Lung (tissue), 11 donors: ENCODE measurements at regions not wholly inside any gene's neighbourhood (a gene's known extent, or its start where the extent isn't known, plus 50 kb on each side); places are given as distances from the start of the nearest gene placed in this dataset.

Source experiments
- ATAC-seq: fragments of 200-7000 bp; cut with Tn5 transposase; one replicate; pipeline ENCODE4 v1.9.1; 2020; ENCODE audit warnings: moderate number of reproducible peaks; ENCODE audit not compliant: insufficient read depth, low FRiP score
- DNase-seq, 3 donors: peaks; one replicate each; pipeline ENCODE4 v3.0.0-alpha.2; 2013 to 2017
- H3K27ac ChIP-seq, 2 donors: one replicate each; pipeline ENCODE4 v1.5.1; 2013; ENCODE audit warnings: mild to moderate bottlenecking in 2 of 2, moderate library complexity in 2 of 2, control low read depth in 1 of 2, inconsistent platforms in 1 of 2, low read depth in 1 of 2, low read length in 1 of 2
- H3K27me3 ChIP-seq, 3 donors: one replicate each; pipeline ENCODE4 v1.5.1; 2013; ENCODE audit warnings: low read length in 2 of 3; ENCODE audit not compliant: control insufficient read depth in 3 of 3, insufficient read depth in 3 of 3
- H3K36me3 ChIP-seq, 4 donors: one replicate each; pipeline ENCODE4 v1.5.1; 2013; ENCODE audit warnings: low read length in 4 of 4, mild to moderate bottlenecking in 1 of 4, moderate library complexity in 1 of 4; ENCODE audit not compliant: control insufficient read depth in 4 of 4, insufficient read depth in 4 of 4
- H3K4me1 ChIP-seq, 5 donors: one replicate each; pipeline ENCODE4 v1.5.1; 2013; ENCODE audit warnings: low read length in 5 of 5, mild to moderate bottlenecking in 2 of 5, moderate library complexity in 1 of 5; ENCODE audit not compliant: control insufficient read depth in 5 of 5, insufficient read depth in 5 of 5
- H3K4me3 ChIP-seq: one replicate; pipeline ENCODE4 v1.5.1; 2013; ENCODE audit warnings: mild to moderate bottlenecking, control low read depth, moderate library complexity
- H3K9ac ChIP-seq, 2 donors: one replicate each; pipeline ENCODE4 v1.5.1; 2013; ENCODE audit warnings: low read length in 2 of 2, control low read depth in 1 of 2; ENCODE audit not compliant: insufficient read depth in 1 of 2
- H3K9me3 ChIP-seq, 4 donors: one replicate each; pipeline ENCODE4 v1.5.1; 2013; ENCODE audit warnings: low read length in 3 of 4, mild to moderate bottlenecking in 1 of 4, moderate library complexity in 1 of 4; ENCODE audit not compliant: control insufficient read depth in 4 of 4, insufficient read depth in 3 of 4
- CTCF ChIP-seq: IDR thresholded peaks from 2 replicates; pipeline ENCODE4 v1.5.1; 2012; ENCODE audit warnings: mild to moderate bottlenecking; ENCODE audit errors: control extremely low read depth, extremely low read depth
- WGBS, 2 donors: extraction: QIAGEN DNeasy Blood & Tissue Kit; methylation state at CpG; one replicate each; pipeline ENCODE4 v1.1.7; 2013; 5-methylcytosine and 5-hydroxymethylcytosine counted together
- donor health status: control.
- donor health status: control.
- donor health status: Bipolar disorder and iron deficiency.
- donor health status: healthy.
- donor health status: DM: yes; HTN: yes; CAD: no.

GRCh38 chr16:50956637-50957036 is 194.4 kb downstream of the SALL1 start:
- WGBS, 2 donors: 32 to 49% methylated on average over 1 of the region's 1 CpG
- ATAC-seq: no peak
- no peaks in the 10 kb centered on the region for H3K4me1 ChIP-seq

DNA sequence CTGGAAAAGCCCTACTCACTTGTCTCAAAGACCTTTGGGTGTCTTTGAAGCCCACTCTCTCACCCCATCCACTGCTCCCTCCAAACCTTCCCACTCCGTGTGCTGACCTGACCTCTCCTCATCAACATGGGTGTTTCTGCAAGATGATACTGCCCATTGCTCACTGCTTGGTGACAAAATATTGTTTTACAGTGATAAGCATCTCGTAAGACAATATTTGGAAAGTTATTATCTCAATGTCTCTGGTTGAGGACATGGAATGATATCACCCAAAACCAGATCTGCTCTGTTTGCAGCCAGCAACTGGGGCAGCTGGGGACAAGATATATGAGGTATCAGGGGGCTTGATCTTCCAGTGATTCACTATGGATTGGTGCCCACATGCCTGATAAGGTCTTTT is 195.8 kb downstream of the SALL1 start:
- Histone ChIP-seq H3K27ac (no peak overlapping the region), H3K4me3 (no peak overlapping the region), H3K36me3 (no peaks in the 10 kb centered on the region), H3K27me3 (peaks cover 0 to 4% (median 0%) of the 10 kb centered on the region in 3 donors), H3K9me3 (no peaks in the 10 kb centered on the region), H3K9ac (no peak overlapping the region), H3K4me1 (no peaks in the 10 kb centered on the region)
- DNase-seq (no peak), ATAC-seq (no peak)
- 66 to 73% methylated on average over 2 of the region's 2 CpGs for WGBS, 2 donors
- TF ChIP-seq CTCF: no peak

More at GRCh38 chr16:50956637-50957036, 194.4 kb downstream of the SALL1 start:
- no peak overlapping the region for H3K4me3 ChIP-seq
- H3K36me3 ChIP-seq: no peaks in the 10 kb centered on the region
- DNase-seq: no peak
- TF ChIP-seq CTCF: no peak
- no peak overlapping the region for H3K9ac ChIP-seq
- peaks cover 0 to 4% (median 0%) of the 10 kb centered on the region in 3 donors for H3K27me3 ChIP-seq
- H3K27ac ChIP-seq: no peak overlapping the region
- no peaks in the 10 kb centered on the region for H3K9me3 ChIP-seq

DNA sequence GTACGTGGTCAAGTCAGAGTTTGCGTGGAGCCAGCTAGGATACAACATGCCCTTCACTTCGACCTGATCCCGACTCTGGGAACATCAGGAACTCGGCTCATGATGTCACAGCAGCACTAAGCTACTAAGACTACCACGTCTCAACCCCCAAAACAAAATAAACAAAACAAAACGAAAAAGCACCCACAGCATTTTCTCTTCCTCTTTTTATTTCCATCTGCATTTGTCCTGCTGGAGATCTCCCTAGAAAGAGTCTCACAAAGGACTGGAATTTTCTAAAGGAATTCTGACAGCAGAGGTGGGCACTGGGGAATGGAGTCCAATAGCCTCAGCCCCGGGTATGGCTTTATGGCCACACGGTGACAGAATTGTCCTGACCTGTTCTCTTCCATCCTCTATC is 196.6 kb downstream of the SALL1 start:
- ATAC-seq (no peak), DNase-seq (no peak)
- H3K27me3 ChIP-seq: peaks cover 0 to 4% (median 0%) of the 10 kb centered on the region in 3 donors
- H3K4me3 ChIP-seq: no peak overlapping the region
- H3K9me3 ChIP-seq: no peaks in the 10 kb centered on the region
- H3K27ac ChIP-seq: no peak overlapping the region
- WGBS, 2 donors: 61 to 64% methylated on average over 9 of the region's 9 CpGs
- no peak overlapping the region for H3K9ac ChIP-seq
- H3K36me3 ChIP-seq: no peaks in the 10 kb centered on the region
- no peaks in the 10 kb centered on the region for H3K4me1 ChIP-seq
- no peak for TF ChIP-seq CTCF

DNA sequence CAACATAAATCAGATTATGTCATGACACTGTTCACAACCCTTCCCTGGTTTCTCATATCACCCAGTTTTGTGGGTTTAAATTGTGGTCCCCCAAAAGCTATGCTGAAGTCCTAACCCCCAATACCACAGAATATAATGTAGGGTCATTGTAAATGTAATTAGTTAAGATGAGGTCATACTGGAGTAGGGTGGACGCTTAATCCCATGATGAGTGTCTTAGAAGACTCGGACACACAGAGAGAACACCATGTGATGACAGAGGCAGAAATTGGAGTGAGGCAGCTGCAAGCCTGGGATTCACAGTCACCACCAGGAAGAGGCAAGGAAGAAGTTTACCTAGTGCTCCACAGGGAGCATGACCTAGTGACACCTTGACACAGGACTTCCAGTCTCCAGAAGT is 197.8 kb downstream of the SALL1 start:
- H3K9ac ChIP-seq: no peak overlapping the region
- DNase-seq: no peak
- 87 to 89% methylated on average over 2 of the region's 2 CpGs for WGBS, 2 donors
- no peak for ATAC-seq
- H3K4me3 ChIP-seq: no peak overlapping the region
- H3K9me3 ChIP-seq: no peaks in the 10 kb centered on the region
- no peaks in the 10 kb centered on the region for H3K36me3 ChIP-seq
- peaks cover 0 to 5% (median 0%) of the 10 kb centered on the region in 5 donors for H3K4me1 ChIP-seq
- TF ChIP-seq CTCF: no peak
- H3K27me3 ChIP-seq: peaks cover 0 to 4% (median 0%) of the 10 kb centered on the region in 3 donors
- H3K27ac ChIP-seq: no peak overlapping the region
